ENCODE measurements at regions not wholly inside any gene's neighbourhood (a gene's known extent, or its start where the extent isn't known, plus 50 kb on each side); places are given as distances from the start of the nearest gene placed in this dataset.

GRCh38 chr6:8624665-8625064 lies 189.3 kb upstream of the SLC35B3 start:
- no peak for DNase-seq

GRCh38 chr6:8623441-8623840 lies 188.1 kb upstream of the SLC35B3 start:
- DNase-seq = no peak

GRCh38 chr6:8619853-8620252 lies 184.5 kb upstream of the SLC35B3 start:
- DNase-seq = no peak

GRCh38 chr6:8619408-8619807 lies 184.1 kb upstream of the SLC35B3 start:
- DNase-seq = peak; percentile 54

- no peak for DNase-seq
These were observed 173.4 kb upstream of the SLC35B3 start for GRCh38 chr6:8608737-8609136.

- peak; percentile 71 for DNase-seq
These were observed 154.8 kb upstream of the SLC35B3 start for GRCh38 chr6:8589941-8590729.

GRCh38 chr6:8588176-8588575 lies 152.8 kb upstream of the SLC35B3 start:
- DNase-seq = peak; percentile 9

GRCh38 chr6:8583291-8583690 lies 147.9 kb upstream of the SLC35B3 start:
- DNase-seq = no peak

GRCh38 chr6:8579372-8579771 lies 144.0 kb upstream of the SLC35B3 start:
- peak; percentile 63 for DNase-seq

- no peak for DNase-seq
These were observed 142.7 kb upstream of the SLC35B3 start for GRCh38 chr6:8578006-8578405.

- DNase-seq = no peak
These were observed 139.6 kb upstream of the SLC35B3 start for GRCh38 chr6:8574749-8575468.

GRCh38 chr6:8574311-8574710 lies 139.0 kb upstream of the SLC35B3 start:
- DNase-seq = no peak

- DNase-seq = no peak
These were observed 135.0 kb upstream of the SLC35B3 start for GRCh38 chr6:8570256-8570920.

GRCh38 chr6:8562125-8562524 lies 126.8 kb upstream of the SLC35B3 start:
- DNase-seq = no peak

GRCh38 chr6:8558953-8559352 lies 123.6 kb upstream of the SLC35B3 start:
- no peak for DNase-seq

- DNase-seq = no peak
These were observed 121.8 kb upstream of the SLC35B3 start for GRCh38 chr6:8557014-8557748.

- peak; percentile 87 for DNase-seq
These were observed 121.1 kb upstream of the SLC35B3 start for GRCh38 chr6:8556370-8557013.

GRCh38 chr6:8551993-8552392 lies 116.6 kb upstream of the SLC35B3 start:
- DNase-seq = peak; percentile 76

- no peak for DNase-seq
These were observed 116.0 kb upstream of the SLC35B3 start for GRCh38 chr6:8551386-8551785.

- DNase-seq = peak; percentile 17
These were observed 113.9 kb upstream of the SLC35B3 start for GRCh38 chr6:8549074-8549790.

GRCh38 chr6:8546496-8546895 lies 111.2 kb upstream of the SLC35B3 start:
- DNase-seq = no peak

GRCh38 chr6:8545336-8545735 lies 110.0 kb upstream of the SLC35B3 start:
- DNase-seq = peak; percentile 35

Measured in NCI-H69 (cell line).